NB4 (cell line): ENCODE measurements at regions not wholly inside any gene's neighbourhood (a gene's known extent, or its start where the extent isn't known, plus 50 kb on each side); places are given as distances from the start of the nearest gene placed in this dataset.

ENCODE experiments used
- DNase-seq: peaks from one replicate; pipeline ENCODE4 v3.0.0; 2010; ENCODE audit warnings: low read depth
- H3K4me3 ChIP-seq: one replicate; pipeline ENCODE4 v1.5.1; 2011; ENCODE audit warnings: mild to moderate bottlenecking, low read depth, low read length, moderate library complexity
- MYC ChIP-seq: IDR thresholded peaks from 2 replicates; pipeline ENCODE4 v1.6.1; 2011; ENCODE audit warnings: low read depth, low read length
- POLR2A ChIP-seq: IDR thresholded peaks from 2 replicates; pipeline ENCODE4 v1.6.1; 2011; ENCODE audit warnings: mild to moderate bottlenecking; ENCODE audit not compliant: insufficient read length; ENCODE audit errors: extremely low read depth
- TF ChIP-seq, protein P1 (sequence below): IDR thresholded peaks from 2 replicates; pipeline ENCODE4 v1.6.1; 2011; ENCODE audit warnings: low read depth, low read length
- TF ChIP-seq, protein P2 (sequence below): IDR thresholded peaks from one replicate; pipeline ENCODE4 v1.5.1; 2012; ENCODE audit warnings: low read depth, low read length

DNA sequence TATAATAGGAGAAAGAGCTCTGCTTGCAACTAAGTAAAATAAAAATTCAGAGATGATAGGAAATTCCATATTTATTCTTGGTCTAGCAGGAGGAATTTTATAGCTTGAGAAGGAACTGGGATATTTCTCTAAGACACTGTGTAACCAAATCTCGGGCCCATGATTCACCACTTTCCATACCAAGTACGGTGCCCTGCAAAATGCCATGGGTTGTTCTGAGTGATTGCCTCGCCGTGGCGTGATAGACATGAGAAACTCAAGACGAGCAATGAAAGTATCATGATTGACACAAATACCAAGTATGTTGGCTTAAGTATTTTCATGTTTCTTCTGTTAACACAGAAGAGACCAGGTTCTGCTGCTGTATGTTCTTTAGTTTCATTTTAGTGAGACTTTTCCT lies 167.2 kb downstream of the LMO4 start:
- DNase-seq, result no peak
- TF ChIP-seq POLR2A (no peak), MYC (no peak)
- TF ChIP-seq, protein P1, sequence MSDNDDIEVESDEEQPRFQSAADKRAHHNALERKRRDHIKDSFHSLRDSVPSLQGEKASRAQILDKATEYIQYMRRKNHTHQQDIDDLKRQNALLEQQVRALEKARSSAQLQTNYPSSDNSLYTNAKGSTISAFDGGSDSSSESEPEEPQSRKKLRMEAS, result no peak
- TF ChIP-seq, protein P2, sequence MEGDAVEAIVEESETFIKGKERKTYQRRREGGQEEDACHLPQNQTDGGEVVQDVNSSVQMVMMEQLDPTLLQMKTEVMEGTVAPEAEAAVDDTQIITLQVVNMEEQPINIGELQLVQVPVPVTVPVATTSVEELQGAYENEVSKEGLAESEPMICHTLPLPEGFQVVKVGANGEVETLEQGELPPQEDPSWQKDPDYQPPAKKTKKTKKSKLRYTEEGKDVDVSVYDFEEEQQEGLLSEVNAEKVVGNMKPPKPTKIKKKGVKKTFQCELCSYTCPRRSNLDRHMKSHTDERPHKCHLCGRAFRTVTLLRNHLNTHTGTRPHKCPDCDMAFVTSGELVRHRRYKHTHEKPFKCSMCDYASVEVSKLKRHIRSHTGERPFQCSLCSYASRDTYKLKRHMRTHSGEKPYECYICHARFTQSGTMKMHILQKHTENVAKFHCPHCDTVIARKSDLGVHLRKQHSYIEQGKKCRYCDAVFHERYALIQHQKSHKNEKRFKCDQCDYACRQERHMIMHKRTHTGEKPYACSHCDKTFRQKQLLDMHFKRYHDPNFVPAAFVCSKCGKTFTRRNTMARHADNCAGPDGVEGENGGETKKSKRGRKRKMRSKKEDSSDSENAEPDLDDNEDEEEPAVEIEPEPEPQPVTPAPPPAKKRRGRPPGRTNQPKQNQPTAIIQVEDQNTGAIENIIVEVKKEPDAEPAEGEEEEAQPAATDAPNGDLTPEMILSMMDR, result no peak
- H3K4me3 ChIP-seq, result no peak overlapping the region

DNA sequence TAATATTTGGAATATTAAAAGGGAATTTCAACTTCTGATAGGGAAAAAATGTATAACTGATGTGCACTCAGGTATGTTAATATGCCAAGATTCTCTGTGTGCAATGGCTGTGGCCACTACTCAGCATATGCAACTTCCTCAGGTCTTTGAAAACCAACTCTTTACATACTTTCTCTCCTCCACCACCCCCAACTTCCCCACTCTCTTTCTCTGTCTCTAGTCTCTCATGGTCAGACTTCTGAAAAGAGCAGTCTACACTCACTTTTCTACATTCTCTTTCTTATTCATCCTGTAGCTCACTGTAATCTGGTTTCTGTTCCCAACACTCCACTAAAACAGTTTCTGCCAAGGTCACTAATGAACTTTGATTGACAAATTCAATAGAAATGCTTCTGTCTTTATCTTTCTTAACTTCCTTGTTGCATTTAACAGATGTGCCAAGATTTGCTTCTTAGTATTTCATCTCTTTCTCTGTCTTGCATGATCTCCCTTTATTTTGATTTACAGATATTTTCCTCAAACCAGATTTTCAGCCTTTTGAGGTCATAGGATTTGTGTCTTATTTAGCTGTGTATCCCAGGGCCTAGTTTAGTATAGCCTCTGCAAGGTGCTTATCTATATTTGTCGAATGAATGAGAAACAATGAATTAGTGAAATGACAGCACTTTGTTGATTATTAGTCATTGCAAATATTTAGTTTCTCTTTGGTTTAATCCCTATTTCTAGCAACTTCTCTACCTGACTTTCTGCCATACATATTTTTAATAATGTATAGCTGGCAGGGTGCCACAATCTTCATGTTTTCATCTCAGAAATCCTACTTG lies 168.9 kb downstream of the LMO4 start:
- no peak for DNase-seq
- no peak for TF ChIP-seq POLR2A
- TF ChIP-seq, protein P1, result no peak
- TF ChIP-seq MYC, result no peak
- TF ChIP-seq, protein P2, result no peak
- no peak overlapping the region for H3K4me3 ChIP-seq

DNA sequence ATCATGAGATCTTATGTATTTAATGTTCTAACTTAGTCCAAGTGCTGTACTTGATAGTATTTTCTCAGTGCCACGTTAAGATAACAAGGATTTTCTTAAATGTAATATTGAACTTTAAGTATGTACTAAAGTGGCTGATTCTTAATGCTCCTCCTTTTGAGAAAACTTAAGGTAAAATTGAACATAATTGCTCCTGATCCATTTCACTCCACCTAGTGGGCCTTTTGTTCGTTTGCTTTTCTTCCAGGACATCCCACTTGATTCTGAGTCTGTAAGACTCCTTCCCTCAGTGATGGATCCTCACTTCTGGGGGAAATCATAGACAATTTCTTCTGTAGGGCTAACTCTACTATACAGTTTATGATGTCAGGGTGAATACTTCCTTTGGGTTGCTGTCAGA lies 173.1 kb downstream of the LMO4 start:
- H3K4me3 ChIP-seq, result no peak overlapping the region
- TF ChIP-seq POLR2A (no peak), MYC (no peak)
- TF ChIP-seq, protein P1, result no peak
- TF ChIP-seq, protein P2, result no peak
- DNase-seq, result no peak

DNA sequence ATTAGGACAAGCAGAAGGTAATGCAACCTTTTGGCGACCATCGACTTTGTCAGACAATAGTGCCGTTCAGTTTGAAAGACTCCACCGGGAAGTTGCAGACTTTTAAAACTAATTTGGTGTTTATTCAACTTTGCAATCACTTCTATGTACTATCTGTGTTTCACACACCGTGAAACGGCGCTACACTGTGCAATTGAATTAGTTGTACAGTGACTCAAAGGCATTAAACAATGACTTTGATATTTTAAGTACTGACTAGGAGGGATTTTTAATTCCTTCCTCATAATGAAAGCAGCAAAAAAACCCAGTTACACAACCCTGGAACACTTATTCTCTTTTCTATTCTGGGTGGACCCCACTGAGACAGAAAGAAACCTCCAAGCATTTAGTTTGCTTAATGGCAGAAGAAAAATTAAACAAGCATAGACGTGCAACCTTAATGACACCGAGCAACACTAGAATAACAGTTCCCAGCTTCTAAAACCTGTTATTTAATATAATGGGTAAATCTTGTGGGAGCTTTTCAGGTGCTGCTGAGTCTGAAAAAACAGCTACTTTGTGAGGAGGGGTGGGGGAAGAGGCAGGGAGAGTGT lies 176.8 kb downstream of the LMO4 start:
- TF ChIP-seq, protein P2, result no peak
- TF ChIP-seq MYC (no peak), POLR2A (no peak)
- TF ChIP-seq, protein P1, result no peak
- DNase-seq, result no peak
- no peak overlapping the region for H3K4me3 ChIP-seq

DNA sequence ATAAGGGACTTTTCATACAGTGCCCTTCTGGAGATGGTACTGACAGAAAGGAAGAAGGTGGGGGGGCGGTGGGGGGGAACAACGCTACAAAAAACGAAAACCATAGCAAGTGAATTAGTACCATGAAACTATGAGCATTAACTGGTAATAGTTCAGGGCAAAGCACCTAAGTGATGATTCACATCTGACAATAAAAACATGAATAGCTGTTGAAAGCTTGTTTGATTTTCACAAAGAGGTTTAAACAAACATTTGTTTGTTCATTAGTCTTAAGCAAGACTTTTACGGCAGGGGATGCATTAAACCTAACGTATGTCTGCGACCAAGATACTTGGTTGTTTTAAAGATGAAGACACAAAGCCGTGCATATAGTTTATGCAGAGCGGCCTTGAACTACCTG lies 177.5 kb downstream of the LMO4 start:
- TF ChIP-seq, protein P2, result no peak
- TF ChIP-seq MYC (no peak), POLR2A (no peak)
- TF ChIP-seq, protein P1, result no peak
- DNase-seq, result no peak
- no peak overlapping the region for H3K4me3 ChIP-seq
